ENCODE measurements at regions not wholly inside any gene's neighbourhood (a gene's known extent, or its start where the extent isn't known, plus 50 kb on each side); places are given as distances from the start of the nearest gene placed in this dataset.

GRCh38 chr9:110123341-110124095 lies 84.4 kb downstream of the C9orf152 start:
- in situ Hi-C loops (cut with HindIII; ENCODE audit: extremely low pct_ligation_motif_present, low pct_unique_long_range_greater_than_20kb) = no loop called here
- Histone ChIP-seq H2AFZ (ENCODE audit: low read length) (no peak overlapping the region), H3K9me3 (ENCODE audit: low read length) (no peaks in the 10 kb centered on the region), H3K79me2 (ENCODE audit: insufficient read depth, low read length) (peaks cover 30% of the 10 kb centered on the region), H3K27ac (ENCODE audit: extremely low read length, insufficient read depth, low read length) (no peak overlapping the region), H3K4me1 (ENCODE audit: insufficient read depth, low read length) (peaks cover 41% of the 10 kb centered on the region), H4K20me1 (ENCODE audit: insufficient read depth, low read length) (no peaks in the 10 kb centered on the region; the same call in 1 of the 2 replicates), H3K9ac (ENCODE audit: insufficient read depth, low read depth, low read length) (no peak overlapping the region), H3K27me3 (ENCODE audit: control insufficient read depth in 1 of 2, insufficient read depth in 2 of 2, low read length in 2 of 2) (no peaks in the 10 kb centered on the region; a peak in 1 of 5 replicates), H3K4me3 (replicated peaks in 1 of 3; ENCODE audit: insufficient read depth in 1 of 3, low read depth in 2 of 3, low read length in 3 of 3) (no peak overlapping the region), H3K36me3 (replicated peaks in 1 of 2; ENCODE audit: control insufficient read depth in 1 of 2, insufficient read depth in 2 of 2, low read length in 2 of 2) (no peaks in the 10 kb centered on the region), H3K4me2 (ENCODE audit: low read depth, low read length) (no peak overlapping the region)
- no peak for FAIRE-seq
- POLR2A ChIA-PET = no interaction called here
- no peak for DNase-seq (ENCODE audit: low spot score)
- 70% methylated on average over 5 of the region's 5 CpGs for WGBS (ENCODE audit: low lambda C conversion rate)
- CTCF ChIA-PET (ENCODE audit: low intra/inter-chr PET ratio, low total read pairs) = interaction anchor here (0.6 kb wide), 1 partner anchor 20 kb away, joined by 3 read pairs; no protein-coding TSS in a partner anchor
- intact Hi-C loops (cut with micrococcal nuclease; ENCODE audit: unreplicated experiment) = no loop called here
- no peak for ATAC-seq
- BruUV-seq (replicated peaks) = no TSS peak
- TF ChIP-seq ZNF687 (CRISPR knock-in tag; IDR thresholded peaks at IDR 0.05) (no peak), AFF4 (CRISPR knock-in tag; IDR thresholded peaks at IDR 0.05) (no peak), NFE2 (CRISPR knock-in tag; IDR thresholded peaks at IDR 0.05) (no peak), MBNL3 (CRISPR knock-in tag; conservative IDR thresholded peaks at IDR 0.05) (no peak), HIVEP1 (CRISPR knock-in tag; IDR thresholded peaks at IDR 0.05) (no peak), ATF6 (CRISPR knock-in tag; conservative IDR thresholded peaks at IDR 0.05) (no peak), ZNF839 (CRISPR knock-in tag; IDR thresholded peaks at IDR 0.05; ENCODE audit: borderline replicate concordance) (no peak), KDM4B (CRISPR knock-in tag; IDR thresholded peaks at IDR 0.05) (no peak), KLF6 (CRISPR knock-in tag; IDR thresholded peaks at IDR 0.05) (no peak), TCF12 (IDR thresholded peaks at IDR 0.05) (no peak), TCF12 (CRISPR knock-in tag; IDR thresholded peaks at IDR 0.05) (no peak)
